ENCODE measurements at regions not wholly inside any gene's neighbourhood (a gene's known extent, or its start where the extent isn't known, plus 50 kb on each side); places are given as distances from the start of the nearest gene placed in this dataset.
"Not testable (repeated sequence)": the region's sequence is repeated elsewhere in the genome, so short reads cannot be mapped to it uniquely, and the experiment has no call there.

GRCh38 chr14:96705422-96706092 lies 91.6 kb upstream of the VRK1 start:
- DNase-seq (ENCODE audit: low read depth, low spot score) = no peak
- in situ Hi-C loops (cut with HindIII; ENCODE audit: low sequenced_read_pairs) = no loop called here
- no peak for TF ChIP-seq CTCF (IDR thresholded peaks at IDR 0.05; ENCODE audit: low read depth, low read length)
- H3K4me3 ChIP-seq (ENCODE audit: low read depth, low read length) = no peak overlapping the region

DNA sequence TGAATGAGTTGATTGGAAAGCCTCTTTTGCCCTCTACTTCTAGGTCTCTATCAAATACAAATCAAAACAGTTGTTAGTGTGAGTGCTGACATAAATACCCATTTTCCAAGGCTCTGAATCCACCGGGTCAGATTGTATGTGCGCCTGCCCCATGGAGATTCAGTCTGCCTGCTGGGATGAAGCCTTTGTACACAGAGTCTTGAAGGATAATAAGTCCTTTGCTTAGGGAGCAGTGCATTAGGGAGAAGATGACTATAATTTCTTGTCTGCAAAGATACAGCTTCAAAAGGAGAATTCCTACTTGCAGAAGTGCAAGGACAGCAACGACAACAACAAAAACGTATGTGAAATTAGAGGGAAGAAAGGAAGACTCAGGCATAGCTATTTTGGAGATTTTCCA lies 90.3 kb upstream of the VRK1 start:
- in situ Hi-C loops (cut with HindIII; ENCODE audit: low sequenced_read_pairs) = no loop called here
- DNase-seq (ENCODE audit: low read depth, low spot score) = no peak
- no peak for TF ChIP-seq CTCF (IDR thresholded peaks at IDR 0.05; ENCODE audit: low read depth, low read length)
- no peak overlapping the region for H3K4me3 ChIP-seq (ENCODE audit: low read depth, low read length)

GRCh38 chr14:96710060-96710666 lies 87.0 kb upstream of the VRK1 start:
- DNase-seq (ENCODE audit: low read depth, low spot score) = no peak
- TF ChIP-seq CTCF (IDR thresholded peaks at IDR 0.05; ENCODE audit: low read depth, low read length) = no peak
- H3K4me3 ChIP-seq (ENCODE audit: low read depth, low read length) = no peak overlapping the region
- in situ Hi-C loops (cut with HindIII; ENCODE audit: low sequenced_read_pairs) = no loop called here

DNA sequence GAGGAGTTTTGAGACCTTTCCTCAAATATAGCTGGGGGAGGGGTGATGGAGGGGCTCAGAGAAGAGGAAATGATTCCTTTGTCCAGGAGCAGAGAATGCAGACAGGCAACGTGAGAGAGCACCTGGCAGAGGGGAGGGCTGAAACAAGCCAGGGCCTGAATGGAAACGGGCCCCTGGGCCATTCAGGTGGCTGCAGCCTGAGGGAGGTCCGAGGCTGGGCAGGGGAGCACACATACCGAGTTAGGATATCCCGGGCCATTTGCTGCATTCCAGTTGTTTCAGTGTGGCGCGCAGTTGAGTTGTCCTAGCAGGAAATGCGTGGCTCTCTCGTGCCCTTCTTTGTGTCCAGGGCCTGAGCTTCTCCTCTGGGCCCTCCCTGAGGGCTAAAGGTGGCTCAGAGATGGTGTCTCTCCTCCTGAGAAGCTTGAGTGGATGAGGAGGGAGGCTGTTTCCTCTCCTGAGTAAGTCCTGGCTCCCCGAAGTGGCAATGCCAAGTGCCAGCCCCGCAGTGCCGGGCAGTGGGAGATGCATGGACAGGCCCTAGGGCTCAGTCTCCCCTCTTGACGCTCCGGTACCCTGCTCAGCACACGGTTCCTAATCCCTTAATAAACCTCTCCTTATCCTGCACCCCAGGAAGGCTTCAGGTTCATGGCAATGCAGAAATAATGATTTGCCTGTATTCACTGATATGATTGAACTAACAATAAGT lies 85.5 kb upstream of the VRK1 start:
- in situ Hi-C loops (cut with HindIII; ENCODE audit: low sequenced_read_pairs) = no loop called here
- no peak for TF ChIP-seq CTCF (IDR thresholded peaks at IDR 0.05; ENCODE audit: low read depth, low read length)
- DNase-seq (ENCODE audit: low read depth, low spot score) = no peak
- H3K4me3 ChIP-seq (ENCODE audit: low read depth, low read length) = no peak overlapping the region

DNA sequence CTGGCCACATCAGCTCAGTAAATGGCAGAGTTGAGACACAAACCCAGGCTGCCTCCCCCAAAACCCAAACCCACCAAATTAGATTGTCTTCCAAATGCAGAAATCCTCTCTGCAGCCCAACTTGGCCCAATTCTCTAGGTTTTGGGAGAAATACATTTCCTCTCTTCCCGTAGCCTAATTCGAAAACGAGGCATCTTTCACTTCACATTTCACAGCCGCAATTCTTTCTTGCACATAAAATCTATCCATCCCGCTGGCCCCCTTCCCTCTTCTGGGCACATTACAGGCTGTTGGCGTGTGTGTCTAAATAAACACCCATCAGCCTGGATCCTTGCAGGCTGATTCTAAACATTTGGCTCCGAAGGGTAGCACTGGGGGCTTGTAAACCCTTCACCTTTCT lies 83.8 kb upstream of the VRK1 start:
- in situ Hi-C loops (cut with HindIII; ENCODE audit: low sequenced_read_pairs) = no loop called here
- no peak for TF ChIP-seq CTCF (IDR thresholded peaks at IDR 0.05; ENCODE audit: low read depth, low read length)
- no peak overlapping the region for H3K4me3 ChIP-seq (ENCODE audit: low read depth, low read length)

GRCh38 chr14:96714537-96714936 lies 82.6 kb upstream of the VRK1 start:
- H3K4me3 ChIP-seq (ENCODE audit: low read depth, low read length); in situ Hi-C loops (cut with HindIII; ENCODE audit: low sequenced_read_pairs); DNase-seq (ENCODE audit: low read depth, low spot score): not testable (repeated sequence)

More for the DNA sequence above, 83.8 kb upstream of the VRK1 start:
- DNase-seq (ENCODE audit: low read depth, low spot score) = no peak

DNA sequence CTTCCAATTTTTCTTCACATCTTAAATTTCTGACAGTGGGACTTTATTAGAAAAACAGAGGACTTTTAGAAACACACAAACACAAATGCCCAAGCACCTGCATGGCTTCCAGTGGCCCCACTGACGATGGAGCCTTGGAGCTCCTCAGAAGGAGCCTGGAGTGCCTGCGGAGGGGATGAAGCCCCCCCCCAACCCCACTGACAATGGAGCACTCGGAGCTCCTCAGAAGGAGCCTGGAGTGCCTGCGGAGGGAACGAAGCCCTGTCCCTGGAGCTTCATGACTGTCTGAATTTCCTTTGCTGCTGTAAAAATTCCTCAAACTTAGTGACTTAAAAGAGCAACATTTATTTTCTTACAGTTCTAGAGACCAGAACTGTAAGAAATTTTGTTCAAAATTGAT lies 80.1 kb upstream of the VRK1 start:
- no peak for DNase-seq (ENCODE audit: low read depth, low spot score)

More for the DNA sequence above, 80.1 kb upstream of the VRK1 start:
- TF ChIP-seq CTCF (IDR thresholded peaks at IDR 0.05; ENCODE audit: low read depth, low read length) = no peak
- in situ Hi-C loops (cut with HindIII; ENCODE audit: low sequenced_read_pairs) = no loop called here
- no peak overlapping the region for H3K4me3 ChIP-seq (ENCODE audit: low read depth, low read length)
